Bone marrow (tissue), 2 donors: ENCODE measurements at regions not wholly inside any gene's neighbourhood (a gene's known extent, or its start where the extent isn't known, plus 50 kb on each side); places are given as distances from the start of the nearest gene placed in this dataset.

Experiments
- DNase-seq, 2 donors: peaks; one replicate each; lab custom pipeline; 2025; lab: John Stamatoyannopoulos, UW

GRCh38 chr9:118521261-118521660 lies 817.1 kb downstream of the TLR4 start:
- no peak for DNase-seq

- DNase-seq = peak in 1 of 2 donors; percentile 63
These were observed 818.2 kb downstream of the TLR4 start for GRCh38 chr9:118522093-118523028.

GRCh38 chr9:118527261-118527660 lies 823.1 kb downstream of the TLR4 start:
- DNase-seq = no peak

GRCh38 chr9:118529210-118529609 lies 825.0 kb downstream of the TLR4 start:
- peak in 1 of 2 donors; percentile 37 for DNase-seq

GRCh38 chr9:118529624-118530214 lies 825.5 kb downstream of the TLR4 start:
- no peak for DNase-seq

GRCh38 chr9:118532592-118532991 lies 828.4 kb downstream of the TLR4 start:
- DNase-seq = no peak

- no peak for DNase-seq
These were observed 828.9 kb downstream of the TLR4 start for GRCh38 chr9:118533101-118533500.

- DNase-seq = no peak
These were observed 829.6 kb downstream of the TLR4 start for GRCh38 chr9:118533850-118534249.

GRCh38 chr9:118536153-118536552 lies 832.0 kb downstream of the TLR4 start:
- DNase-seq = no peak

GRCh38 chr9:118538959-118539358 lies 830.3 kb downstream of the BRINP1 start:
- DNase-seq = no peak

- no peak for DNase-seq
These were observed 815.8 kb downstream of the BRINP1 start for GRCh38 chr9:118553465-118553864.

- DNase-seq = no peak
These were observed 814.2 kb downstream of the BRINP1 start for GRCh38 chr9:118554987-118555386.

GRCh38 chr9:118558026-118558425 lies 811.2 kb downstream of the BRINP1 start:
- no peak for DNase-seq

- DNase-seq = no peak
These were observed 810.3 kb downstream of the BRINP1 start for GRCh38 chr9:118558891-118559290.

GRCh38 chr9:118561051-118561450 lies 808.2 kb downstream of the BRINP1 start:
- no peak for DNase-seq

- DNase-seq = no peak
These were observed 805.6 kb downstream of the BRINP1 start for GRCh38 chr9:118563677-118564076.

- no peak for DNase-seq
These were observed 801.4 kb downstream of the BRINP1 start for GRCh38 chr9:118567861-118568260.

GRCh38 chr9:118568704-118569103 lies 800.5 kb downstream of the BRINP1 start:
- no peak for DNase-seq

- DNase-seq = no peak
These were observed 800.1 kb downstream of the BRINP1 start for GRCh38 chr9:118569148-118569547.

- DNase-seq = no peak
These were observed 799.2 kb downstream of the BRINP1 start for GRCh38 chr9:118570066-118570465.

- no peak for DNase-seq
These were observed 793.7 kb downstream of the BRINP1 start for GRCh38 chr9:118575341-118576070.

GRCh38 chr9:118577121-118577520 lies 792.1 kb downstream of the BRINP1 start:
- no peak for DNase-seq

- no peak for DNase-seq
These were observed 790.8 kb downstream of the BRINP1 start for GRCh38 chr9:118578467-118578866.
